OCI-LY7 (cell line): ENCODE measurements at regions not wholly inside any gene's neighbourhood (a gene's known extent, or its start where the extent isn't known, plus 50 kb on each side); places are given as distances from the start of the nearest gene placed in this dataset.
"Not testable (repeated sequence)": the region's sequence is repeated elsewhere in the genome, so short reads cannot be mapped to it uniquely, and the experiment has no call there.

Experiments
- CTCF ChIP-seq: fragments of 200-600 bp; sonication (generic); conservative IDR thresholded peaks from 2 replicates; pipeline ENCODE4 v1.5.1; 2014; ENCODE audit warnings: mild to moderate bottlenecking, antibody characterized with exemption, low read length, moderate library complexity, mixed read lengths
- EZH2phosphoT487 ChIP-seq: fragments of 200-600 bp; sonication (generic); IDR thresholded peaks from 2 replicates; pipeline ENCODE4 v1.6.1; 2018; ENCODE audit warnings: low read depth, borderline replicate concordance, mild to moderate bottlenecking, mixed run types, antibody characterized with exemption, low read length, moderate library complexity, mixed read lengths

- TF ChIP-seq CTCF, EZH2phosphoT487: not testable (repeated sequence)
These were observed 55.6 kb upstream of the NBPF26 start for GRCh38 chr1:120668187-120668586.
